GM21515 (cell line): ENCODE measurements at regions not wholly inside any gene's neighbourhood (a gene's known extent, or its start where the extent isn't known, plus 50 kb on each side); places are given as distances from the start of the nearest gene placed in this dataset.
"Not testable (repeated sequence)": the region's sequence is repeated elsewhere in the genome, so short reads cannot be mapped to it uniquely, and the experiment has no call there.

Experiments used
- ATAC-seq: cut with Tn5 transposase; IDR thresholded peaks from one replicate; pipeline ENCODE4 v1.9.1; 2021; ENCODE audit not compliant: unreplicated experiment

GRCh38 chr5:99765011-99765410, 770.2 kb upstream of the FAM174A start:
- no peak for ATAC-seq

- no peak for ATAC-seq
Observed at GRCh38 chr5:99763021-99763774, 772.0 kb upstream of the FAM174A start.

DNA sequence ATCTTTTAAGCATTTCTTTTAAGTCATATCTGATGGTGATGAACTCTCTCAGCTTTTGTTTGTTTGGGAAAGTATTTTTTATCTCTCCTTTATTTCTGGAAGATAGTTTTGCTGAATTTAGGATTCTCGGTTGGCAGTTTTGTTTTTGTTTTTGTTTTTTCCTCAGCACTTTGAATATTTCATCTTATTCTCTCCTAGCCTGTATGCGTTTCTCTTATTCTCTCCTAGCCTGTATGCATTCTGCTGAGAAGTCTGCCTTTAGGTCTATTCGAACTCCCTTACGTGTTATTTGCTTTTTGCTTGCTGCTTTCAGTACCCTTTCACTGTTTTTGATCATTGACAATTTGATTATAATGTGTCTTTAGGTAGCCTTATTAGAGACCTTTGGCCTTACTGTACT, 787.8 kb upstream of the FAM174A start:
- ATAC-seq, result no peak

DNA sequence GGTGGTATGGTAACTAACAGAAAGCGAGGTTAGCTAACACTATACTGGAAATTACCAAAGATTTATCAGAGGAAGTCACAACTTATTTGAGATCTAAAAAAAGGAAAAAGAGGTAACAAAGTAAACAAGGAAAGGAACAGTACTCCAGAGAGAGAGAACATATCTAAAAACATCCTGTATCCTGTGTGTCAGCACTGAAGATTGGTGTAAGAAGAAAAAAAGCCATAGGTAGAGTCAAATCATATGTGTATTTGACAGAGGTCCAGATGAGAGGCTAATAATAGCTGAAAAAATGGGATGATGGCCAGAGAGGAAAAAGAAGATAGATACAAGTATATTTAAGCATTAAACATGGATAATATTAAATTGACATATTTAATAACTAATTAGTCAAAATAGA, 802.0 kb upstream of the FAM174A start:
- ATAC-seq, result not testable (repeated sequence)

- ATAC-seq, result not testable (repeated sequence)
Observed at GRCh38 chr5:99730653-99731052, 801.8 kb upstream of the CHD1 start.

DNA sequence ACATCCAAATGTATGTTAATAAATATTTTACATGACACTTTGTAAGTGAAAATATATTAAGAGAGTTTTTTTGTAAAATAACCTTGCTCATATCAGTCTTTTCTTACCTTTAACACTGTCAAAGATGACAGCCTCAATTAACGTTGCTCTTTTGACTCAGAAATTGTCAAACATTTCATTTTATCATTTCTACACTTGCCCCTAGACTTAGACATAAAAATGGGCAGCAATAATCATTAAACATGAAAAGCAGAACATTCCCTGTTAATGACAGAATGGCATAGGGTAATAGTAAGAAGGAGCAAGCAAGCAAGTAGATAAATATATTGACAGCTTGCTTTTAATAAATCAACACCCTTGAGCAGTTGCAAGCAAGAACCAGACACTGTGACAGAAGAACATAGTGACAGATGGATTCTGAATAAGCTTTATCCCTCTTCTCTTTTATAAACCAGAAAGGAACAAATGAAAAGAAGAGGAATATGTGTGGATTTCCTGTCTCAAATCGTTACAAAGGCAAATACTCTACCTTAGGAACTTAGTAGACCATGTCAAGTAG, 796.0 kb upstream of the CHD1 start:
- no peak for ATAC-seq

GRCh38 chr5:99721506-99721905, 792.7 kb upstream of the CHD1 start:
- no peak for ATAC-seq

GRCh38 chr5:99715921-99716320, 787.1 kb upstream of the CHD1 start:
- no peak for ATAC-seq

GRCh38 chr5:99706160-99706559, 777.4 kb upstream of the CHD1 start:
- no peak for ATAC-seq

DNA sequence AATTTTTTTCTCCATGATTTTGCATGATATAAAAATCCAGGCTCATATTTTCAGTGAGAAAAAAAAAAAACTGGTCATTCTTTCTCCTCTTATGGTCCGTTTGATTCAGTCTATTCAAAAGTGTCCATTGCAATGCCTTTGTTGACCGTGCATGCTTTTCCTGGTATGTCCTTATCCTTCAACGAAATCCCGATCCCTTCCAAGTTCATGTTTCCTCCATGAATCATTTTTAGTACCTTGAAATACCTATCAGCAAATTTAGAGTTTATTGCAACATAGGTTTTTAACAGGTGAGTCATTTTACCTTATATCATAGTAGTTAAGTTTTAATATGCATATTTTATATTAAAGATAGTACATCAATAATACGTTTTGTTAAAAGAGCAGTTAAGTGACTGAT, 773.8 kb upstream of the CHD1 start:
- no peak for ATAC-seq

DNA sequence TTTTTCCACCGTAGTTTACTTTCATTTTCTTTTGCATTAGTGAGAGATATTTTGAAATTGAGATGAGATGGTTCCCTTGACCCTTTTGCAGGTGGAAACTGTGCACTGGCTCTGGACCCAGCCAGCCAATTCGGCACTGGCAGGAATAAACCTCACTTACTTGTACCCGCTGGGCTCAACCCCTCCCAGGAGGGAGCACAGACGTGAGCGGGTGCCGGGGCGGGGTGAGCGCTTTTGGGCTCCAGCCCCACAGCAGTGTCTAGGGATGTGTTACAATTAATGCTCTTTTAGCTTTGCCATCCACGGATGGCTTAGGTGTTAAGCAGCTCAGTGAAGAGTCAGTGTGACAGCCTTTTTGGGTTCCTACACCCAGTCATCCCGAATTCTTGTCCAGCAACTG, 766.1 kb upstream of the CHD1 start:
- ATAC-seq, result no peak

DNA sequence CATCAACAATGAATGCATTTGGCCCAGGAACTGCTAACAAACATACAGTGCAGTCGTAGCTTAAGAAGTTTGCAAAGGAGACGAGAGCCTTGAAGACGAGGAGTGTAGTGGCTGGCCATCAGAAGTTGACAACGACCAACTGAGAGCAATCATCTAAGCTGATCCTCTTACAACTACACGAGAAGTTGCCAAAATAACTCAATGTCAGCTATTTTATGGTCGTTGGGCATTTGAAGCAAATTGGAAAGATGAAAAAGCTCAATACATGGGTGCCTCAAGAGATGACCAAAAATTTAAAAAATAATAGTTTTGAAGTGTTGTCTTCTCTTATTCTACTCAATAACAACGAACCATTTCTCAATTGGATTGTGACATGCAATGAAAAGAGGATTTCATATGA, 757.7 kb upstream of the CHD1 start:
- ATAC-seq, result no peak

- no peak for ATAC-seq
Observed at GRCh38 chr5:99675974-99676373, 747.2 kb upstream of the CHD1 start.

DNA sequence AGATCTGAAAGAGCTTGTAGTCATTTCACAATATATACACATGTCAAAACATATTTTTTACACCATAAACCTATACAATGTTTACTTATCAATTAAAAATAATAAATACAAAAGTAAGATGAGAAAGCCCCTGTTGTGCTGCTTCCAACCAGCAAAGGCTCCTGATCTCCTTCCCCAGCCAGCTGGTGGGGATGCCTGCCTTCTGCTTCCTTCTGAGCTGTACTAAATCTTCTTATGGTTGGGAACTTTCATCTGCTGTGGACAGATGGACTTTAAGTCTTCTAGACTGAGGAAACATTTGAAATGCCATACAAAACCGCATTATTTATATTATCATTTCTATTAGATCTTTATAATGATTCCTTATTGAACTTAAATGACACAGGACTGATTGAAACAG, 745.3 kb upstream of the CHD1 start:
- ATAC-seq, result no peak

DNA sequence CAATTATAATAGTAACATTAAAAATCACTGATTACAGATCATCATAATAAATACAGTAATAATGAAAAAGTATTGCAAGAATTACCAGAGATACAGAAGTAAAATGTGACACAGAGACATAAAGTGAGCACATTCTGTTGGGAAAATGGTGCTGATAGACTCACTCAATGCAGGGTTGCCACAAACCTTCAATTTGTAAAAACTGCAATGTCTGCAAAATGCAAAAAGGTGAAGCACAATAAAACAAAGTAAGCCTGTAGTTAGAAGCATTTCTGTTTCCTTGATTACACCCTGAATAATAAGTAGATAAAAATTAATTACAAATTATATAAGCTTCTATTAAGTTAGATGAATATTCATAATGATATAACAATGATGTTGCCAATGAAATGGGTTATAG, 736.2 kb upstream of the CHD1 start:
- ATAC-seq, result no peak

DNA sequence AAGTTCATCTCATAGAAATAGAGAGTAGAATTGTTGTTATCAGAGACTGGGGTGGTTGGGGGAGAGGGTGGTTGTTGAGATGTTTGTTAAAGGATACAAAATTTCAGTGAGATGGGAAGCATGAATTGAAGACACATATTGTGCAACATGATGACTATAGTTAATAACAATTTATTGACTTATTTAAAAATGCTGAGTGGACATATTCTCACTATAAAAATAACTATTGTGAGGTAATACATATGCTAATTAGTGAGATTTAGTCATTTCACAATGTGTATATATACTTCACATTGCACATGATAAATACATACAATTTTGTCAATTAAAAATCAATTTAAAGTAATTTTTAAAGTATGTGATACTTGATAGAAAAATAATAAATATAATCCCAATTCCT, 722.5 kb upstream of the CHD1 start:
- ATAC-seq, result no peak

DNA sequence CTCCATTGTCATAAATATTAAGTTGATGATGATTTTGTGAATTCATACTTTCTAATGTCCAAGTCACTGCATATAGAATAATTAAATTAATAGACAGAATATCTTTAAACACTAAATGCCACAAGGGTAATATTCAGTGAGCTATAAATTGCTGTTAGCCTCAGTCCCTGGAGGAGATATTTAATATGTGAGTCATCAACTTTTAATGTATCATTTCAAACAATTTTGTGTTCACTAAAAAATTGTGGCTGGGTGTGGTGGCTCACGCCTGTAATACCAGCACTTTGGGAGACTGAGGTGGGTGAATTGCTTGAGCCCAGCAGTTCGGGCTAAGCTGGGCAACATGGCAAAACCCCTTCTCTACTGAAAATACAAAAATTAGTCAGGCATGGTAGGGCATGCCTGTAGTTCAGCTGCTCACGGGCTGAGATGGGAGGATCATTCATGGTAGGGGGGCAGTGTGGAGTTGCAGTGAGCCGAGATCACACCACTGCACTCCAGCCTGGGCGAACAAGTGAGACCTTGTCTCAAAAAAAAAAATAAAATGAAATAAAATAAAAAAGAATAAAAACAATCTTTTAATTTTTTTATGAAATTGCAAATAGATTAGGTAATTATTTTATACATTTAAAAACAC, 717.3 kb upstream of the CHD1 start:
- no peak for ATAC-seq

DNA sequence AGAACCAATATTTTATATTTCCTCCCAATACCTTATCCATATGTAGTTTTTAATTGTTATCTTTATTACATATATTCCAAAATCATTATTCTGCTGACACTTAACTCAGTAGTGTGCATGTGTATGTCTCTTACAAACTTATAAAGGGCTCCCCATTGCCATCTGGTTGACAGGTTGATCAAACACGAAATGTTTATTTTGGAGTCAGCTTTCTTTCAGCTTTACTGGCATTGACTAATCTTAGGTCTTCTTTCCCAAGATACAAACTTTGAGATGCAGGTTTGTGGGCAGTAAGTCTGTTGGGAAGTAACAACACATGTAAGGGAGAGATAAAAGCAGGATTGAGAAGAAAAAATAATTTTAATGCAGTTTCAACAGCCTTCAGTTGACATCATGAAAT, 716.0 kb upstream of the CHD1 start:
- no peak for ATAC-seq

DNA sequence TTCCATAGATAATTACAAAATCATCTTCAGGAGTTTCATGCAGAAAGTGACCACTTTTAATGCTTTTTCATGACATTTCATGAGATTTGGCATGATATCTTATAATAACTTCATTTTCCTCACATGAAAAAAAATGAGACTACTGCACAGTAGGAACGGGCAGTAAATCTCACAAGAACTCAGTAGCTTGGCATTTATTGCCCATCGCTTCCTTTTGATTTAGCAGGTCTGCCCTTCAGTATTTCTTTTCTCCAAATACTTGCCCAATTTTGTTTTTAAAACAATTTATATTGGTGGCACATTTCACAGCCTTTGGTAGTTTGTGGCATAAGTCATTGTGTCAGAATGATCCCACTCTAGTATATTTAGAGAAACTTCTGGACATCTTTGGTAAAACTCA, 711.8 kb upstream of the CHD1 start:
- ATAC-seq, result no peak

DNA sequence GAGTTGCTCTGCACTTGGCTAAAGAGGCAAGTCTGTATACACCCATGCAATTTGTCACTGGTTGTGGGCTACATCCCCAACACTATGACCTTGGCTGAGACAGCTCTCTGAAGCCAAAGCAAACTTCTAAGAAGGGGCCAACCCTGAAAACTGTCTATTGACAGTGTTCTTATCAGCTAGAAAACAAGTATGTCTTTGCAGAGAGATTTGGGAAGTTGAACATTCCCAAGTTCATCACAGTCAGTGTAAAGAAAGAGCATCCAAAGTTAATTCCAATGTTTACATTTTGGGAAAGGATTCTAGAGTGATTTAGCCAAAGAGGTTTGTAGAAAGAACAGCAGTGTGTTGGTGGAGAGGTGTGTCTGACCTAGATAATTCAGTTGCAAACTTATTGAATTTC, 711.1 kb upstream of the CHD1 start:
- ATAC-seq, result no peak

- ATAC-seq, result no peak
Observed at GRCh38 chr5:99636663-99637062, 707.9 kb upstream of the CHD1 start.
